ENCODE measurements at regions not wholly inside any gene's neighbourhood (a gene's known extent, or its start where the extent isn't known, plus 50 kb on each side); places are given as distances from the start of the nearest gene placed in this dataset.

DNA sequence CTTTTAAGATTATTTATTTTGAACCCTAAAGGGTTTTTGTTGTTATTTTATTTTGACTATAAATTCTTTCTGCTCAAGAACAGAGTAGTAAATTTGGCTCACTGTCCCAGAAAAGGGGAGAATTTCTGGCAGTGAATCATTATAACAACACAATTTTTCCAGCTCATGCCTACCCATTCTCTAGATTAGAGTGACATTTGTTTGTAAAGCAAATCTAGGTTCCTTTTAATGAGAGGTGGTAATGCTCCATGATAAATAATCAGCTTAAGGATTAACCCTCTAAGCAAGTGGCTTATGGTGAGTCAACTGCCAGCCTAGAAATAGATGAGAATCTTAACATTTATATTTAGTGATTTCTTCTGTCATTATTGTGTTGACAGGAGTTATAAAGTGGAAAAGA, 409.2 kb downstream of the NFIB start:
- Mint-ChIP-seq H3K9me3 (no peaks in the 10 kb centered on the region), H3K27ac (no peak overlapping the region), H3K4me1 (ENCODE audit: unreplicated experiment) (peaks cover 14% of the 10 kb centered on the region), H3K4me3 (no peak overlapping the region), H3K36me3 (peaks cover 3% of the 10 kb centered on the region), H3K27me3 (no peaks in the 10 kb centered on the region)
- DNase-seq (ENCODE audit: extremely low spot score, unreplicated experiment): no peak
- TF ChIP-seq, protein P1, sequence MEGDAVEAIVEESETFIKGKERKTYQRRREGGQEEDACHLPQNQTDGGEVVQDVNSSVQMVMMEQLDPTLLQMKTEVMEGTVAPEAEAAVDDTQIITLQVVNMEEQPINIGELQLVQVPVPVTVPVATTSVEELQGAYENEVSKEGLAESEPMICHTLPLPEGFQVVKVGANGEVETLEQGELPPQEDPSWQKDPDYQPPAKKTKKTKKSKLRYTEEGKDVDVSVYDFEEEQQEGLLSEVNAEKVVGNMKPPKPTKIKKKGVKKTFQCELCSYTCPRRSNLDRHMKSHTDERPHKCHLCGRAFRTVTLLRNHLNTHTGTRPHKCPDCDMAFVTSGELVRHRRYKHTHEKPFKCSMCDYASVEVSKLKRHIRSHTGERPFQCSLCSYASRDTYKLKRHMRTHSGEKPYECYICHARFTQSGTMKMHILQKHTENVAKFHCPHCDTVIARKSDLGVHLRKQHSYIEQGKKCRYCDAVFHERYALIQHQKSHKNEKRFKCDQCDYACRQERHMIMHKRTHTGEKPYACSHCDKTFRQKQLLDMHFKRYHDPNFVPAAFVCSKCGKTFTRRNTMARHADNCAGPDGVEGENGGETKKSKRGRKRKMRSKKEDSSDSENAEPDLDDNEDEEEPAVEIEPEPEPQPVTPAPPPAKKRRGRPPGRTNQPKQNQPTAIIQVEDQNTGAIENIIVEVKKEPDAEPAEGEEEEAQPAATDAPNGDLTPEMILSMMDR (conservative IDR thresholded peaks at IDR 0.05): no peak

DNA sequence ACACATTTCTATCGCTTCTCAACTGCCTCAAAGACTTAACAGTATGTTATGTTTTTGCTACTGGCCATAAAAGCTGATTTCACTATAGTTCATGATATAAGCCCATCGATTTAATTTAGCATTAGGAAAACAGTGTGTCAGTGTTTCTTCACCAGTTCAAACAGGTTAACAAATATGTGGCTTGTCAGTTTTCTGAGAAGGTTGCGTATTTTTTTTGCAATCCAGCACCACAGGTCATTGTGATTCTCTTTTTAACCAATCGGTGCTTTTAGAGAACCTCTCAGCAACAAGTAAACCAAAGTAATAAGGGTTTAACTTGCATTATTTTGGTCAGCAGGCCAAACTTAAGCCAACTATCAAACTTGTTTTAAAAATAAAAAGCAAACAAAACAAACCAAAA, 409.6 kb downstream of the NFIB start:
- H3K27me3 Mint-ChIP-seq: no peaks in the 10 kb centered on the region
- peaks cover 16% of the 10 kb centered on the region for H3K4me1 Mint-ChIP-seq (ENCODE audit: unreplicated experiment)
- H3K27ac Mint-ChIP-seq: no peak overlapping the region
- H3K4me3 Mint-ChIP-seq: no peak overlapping the region
- peaks cover 3% of the 10 kb centered on the region for H3K36me3 Mint-ChIP-seq
- TF ChIP-seq, protein P1 (conservative IDR thresholded peaks at IDR 0.05): no peak
- no peaks in the 10 kb centered on the region for H3K9me3 Mint-ChIP-seq
- DNase-seq (ENCODE audit: extremely low spot score, unreplicated experiment): no peak

DNA sequence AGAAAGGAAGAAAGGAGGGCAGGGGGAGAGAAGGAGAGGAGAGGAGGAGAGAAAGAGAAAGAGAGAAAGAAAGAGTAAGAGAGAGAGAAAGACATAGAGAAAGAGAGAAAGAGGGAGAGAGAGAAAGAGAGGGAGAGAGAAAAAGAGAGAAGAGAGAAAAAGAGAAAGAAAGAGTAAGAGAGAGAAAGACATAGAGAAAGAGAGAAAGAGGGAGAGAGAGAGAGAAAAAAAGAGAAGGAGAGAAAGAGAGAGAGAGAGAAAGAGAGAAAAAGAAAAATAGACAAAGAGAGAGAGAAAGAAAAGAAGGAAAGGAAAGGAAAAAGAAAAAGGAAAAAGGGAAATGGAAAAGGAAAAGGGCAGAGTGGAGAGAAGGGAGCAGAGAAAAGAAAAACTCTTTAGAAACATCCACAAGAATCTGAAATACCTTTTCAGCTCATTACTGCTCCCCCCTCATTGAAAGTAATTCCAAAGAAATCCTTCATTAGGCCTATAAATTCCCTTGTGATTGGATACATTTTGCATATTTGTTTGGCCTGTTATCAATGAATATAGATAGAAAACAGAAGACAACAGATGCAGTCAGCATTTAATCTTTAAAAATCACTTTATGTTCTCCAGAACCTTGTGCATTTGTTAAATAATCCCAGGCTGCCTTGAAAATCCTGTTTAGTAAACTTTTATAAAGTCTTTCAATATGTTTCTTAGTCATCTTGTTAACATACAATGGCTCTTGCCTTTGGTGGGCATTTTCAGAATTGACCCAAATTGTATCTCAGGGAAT, 411.5 kb downstream of the NFIB start:
- no peaks in the 10 kb centered on the region for H3K27me3 Mint-ChIP-seq
- peaks cover 27% of the 10 kb centered on the region for H3K4me1 Mint-ChIP-seq (ENCODE audit: unreplicated experiment)
- TF ChIP-seq, protein P1 (conservative IDR thresholded peaks at IDR 0.05): no peak
- no peak overlapping the region for H3K4me3 Mint-ChIP-seq
- no peak overlapping the region for H3K27ac Mint-ChIP-seq
- peaks cover 3% of the 10 kb centered on the region for H3K36me3 Mint-ChIP-seq
- no peaks in the 10 kb centered on the region for H3K9me3 Mint-ChIP-seq
- DNase-seq (ENCODE audit: extremely low spot score, unreplicated experiment): no peak

DNA sequence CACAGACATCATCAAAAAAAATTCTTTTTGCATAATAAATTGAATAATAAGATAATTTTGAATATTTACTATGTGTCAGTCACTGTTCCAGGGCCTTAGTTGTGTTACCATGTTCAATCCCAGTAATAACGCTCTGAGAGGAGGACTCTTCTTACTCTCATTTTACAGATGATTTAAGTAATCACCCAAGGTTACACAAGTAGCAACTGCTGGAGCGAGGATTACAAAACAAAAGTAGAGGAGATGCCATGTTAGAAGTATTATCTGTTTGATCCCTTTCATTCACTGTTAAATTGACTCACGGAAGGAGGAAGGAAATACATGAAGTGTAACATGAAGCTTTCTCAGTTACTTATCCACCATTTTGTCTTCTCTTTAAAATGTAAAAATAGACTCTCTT, 412.8 kb downstream of the NFIB start:
- Mint-ChIP-seq H3K27me3 (no peaks in the 10 kb centered on the region), H3K4me3 (no peak overlapping the region), H3K9me3 (no peaks in the 10 kb centered on the region), H3K36me3 (peaks cover 3% of the 10 kb centered on the region), H3K27ac (no peak overlapping the region), H3K4me1 (ENCODE audit: unreplicated experiment) (peaks cover 34% of the 10 kb centered on the region)
- TF ChIP-seq, protein P1 (conservative IDR thresholded peaks at IDR 0.05): no peak
- no peak for DNase-seq (ENCODE audit: extremely low spot score, unreplicated experiment)

DNA sequence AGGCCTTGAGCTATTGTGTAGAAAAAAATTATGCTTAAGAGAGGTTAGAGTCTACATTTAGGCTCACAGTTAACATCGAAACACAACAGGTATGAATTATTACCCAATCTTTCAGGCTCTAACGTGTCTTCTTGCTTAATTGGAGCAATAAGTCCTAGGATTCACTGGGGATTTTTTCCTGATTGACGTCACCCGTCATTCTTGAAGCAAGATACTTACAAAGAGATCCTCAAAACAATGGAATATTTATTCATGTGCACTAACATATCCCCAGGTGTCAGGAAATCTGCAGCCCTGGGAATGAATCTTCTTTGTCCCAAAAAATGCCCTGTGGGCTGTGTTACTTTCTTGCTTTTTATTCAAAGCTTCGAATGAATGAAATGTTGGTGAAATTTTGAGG, 413.5 kb downstream of the NFIB start:
- peaks cover 34% of the 10 kb centered on the region for H3K4me1 Mint-ChIP-seq (ENCODE audit: unreplicated experiment)
- TF ChIP-seq, protein P1 (conservative IDR thresholded peaks at IDR 0.05): no peak
- peak overlapping the region; percentile 10 for H3K4me3 Mint-ChIP-seq
- no peaks in the 10 kb centered on the region for H3K36me3 Mint-ChIP-seq
- no peak for DNase-seq (ENCODE audit: extremely low spot score, unreplicated experiment)
- H3K27ac Mint-ChIP-seq: peak overlapping the region; percentile 83
- H3K27me3 Mint-ChIP-seq: no peaks in the 10 kb centered on the region
- no peaks in the 10 kb centered on the region for H3K9me3 Mint-ChIP-seq
